ENCODE measurements at regions not wholly inside any gene's neighbourhood (a gene's known extent, or its start where the extent isn't known, plus 50 kb on each side); places are given as distances from the start of the nearest gene placed in this dataset.

- no peak for TF ChIP-seq CTCF (IDR thresholded peaks at IDR 0.05)
- no peak for TF ChIP-seq POLR2A (IDR thresholded peaks at IDR 0.05)
Observed at GRCh38 chr12:126361804-126362203, 1296.6 kb downstream of the AACS start.
